Neutrophil (primary cell): ENCODE measurements at regions not wholly inside any gene's neighbourhood (a gene's known extent, or its start where the extent isn't known, plus 50 kb on each side); places are given as distances from the start of the nearest gene placed in this dataset.

ENCODE experiments used
- H3K27ac ChIP-seq: fragments of 200-600 bp; sonication (generic); 2 replicates; pipeline ENCODE4 v1.5.1; 2016; ENCODE audit warnings: mild to moderate bottlenecking, moderate library complexity
- H3K27me3 ChIP-seq: fragments of 200-600 bp; sonication (generic); 2 replicates; pipeline ENCODE4 v1.6.0; 2016; ENCODE audit warnings: mild to moderate bottlenecking
- H3K36me3 ChIP-seq: fragments of 200-600 bp; sonication (generic); 2 replicates; pipeline ENCODE4 v1.5.1; 2017
- H3K4me1 ChIP-seq, 2 experiments: fragments of 200-600 bp in 1 of 2; sonication (generic) in 1 of 2; 1 replicate in 1 of 2; 2 replicates in 1 of 2; pipeline versions ENCODE4 v1.5.1 to v1.6.1; 2013 to 2016; ENCODE audit warnings: low read depth in 1 of 2, low read length in 1 of 2, mild to moderate bottlenecking in 1 of 2, moderate library complexity in 1 of 2; ENCODE audit not compliant: control insufficient read depth in 1 of 2, insufficient read depth in 1 of 2
- H3K4me3 ChIP-seq, 2 experiments: fragments of 200-600 bp in 1 of 2; sonication (generic) in 1 of 2; 1 replicate in 1 of 2; 2 replicates in 1 of 2; pipeline ENCODE4 v1.5.1; 2013 to 2016; ENCODE audit warnings: low read depth in 1 of 2, low read length in 1 of 2, mild to moderate bottlenecking in 1 of 2, moderate library complexity in 1 of 2
- H3K9me3 ChIP-seq: fragments of 200-600 bp; sonication (generic); 2 replicates; pipeline ENCODE4 v1.5.1; 2016
- TF ChIP-seq, protein P1 (sequence below): fragments of 200-600 bp; sonication (generic); IDR thresholded peaks from 2 replicates; pipeline ENCODE4 v1.5.1; 2016; ENCODE audit warnings: antibody characterized with exemption

GRCh38 chr7:69318794-69319193 lies 279.5 kb upstream of the AUTS2 start:
- TF ChIP-seq, protein P1, sequence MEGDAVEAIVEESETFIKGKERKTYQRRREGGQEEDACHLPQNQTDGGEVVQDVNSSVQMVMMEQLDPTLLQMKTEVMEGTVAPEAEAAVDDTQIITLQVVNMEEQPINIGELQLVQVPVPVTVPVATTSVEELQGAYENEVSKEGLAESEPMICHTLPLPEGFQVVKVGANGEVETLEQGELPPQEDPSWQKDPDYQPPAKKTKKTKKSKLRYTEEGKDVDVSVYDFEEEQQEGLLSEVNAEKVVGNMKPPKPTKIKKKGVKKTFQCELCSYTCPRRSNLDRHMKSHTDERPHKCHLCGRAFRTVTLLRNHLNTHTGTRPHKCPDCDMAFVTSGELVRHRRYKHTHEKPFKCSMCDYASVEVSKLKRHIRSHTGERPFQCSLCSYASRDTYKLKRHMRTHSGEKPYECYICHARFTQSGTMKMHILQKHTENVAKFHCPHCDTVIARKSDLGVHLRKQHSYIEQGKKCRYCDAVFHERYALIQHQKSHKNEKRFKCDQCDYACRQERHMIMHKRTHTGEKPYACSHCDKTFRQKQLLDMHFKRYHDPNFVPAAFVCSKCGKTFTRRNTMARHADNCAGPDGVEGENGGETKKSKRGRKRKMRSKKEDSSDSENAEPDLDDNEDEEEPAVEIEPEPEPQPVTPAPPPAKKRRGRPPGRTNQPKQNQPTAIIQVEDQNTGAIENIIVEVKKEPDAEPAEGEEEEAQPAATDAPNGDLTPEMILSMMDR, result no peak
- no peak overlapping the region for H3K4me3 ChIP-seq
- H3K36me3 ChIP-seq, result no peaks in the 10 kb centered on the region
- H3K27me3 ChIP-seq, result no peaks in the 10 kb centered on the region
- no peaks in the 10 kb centered on the region for H3K4me1 ChIP-seq
- no peaks in the 10 kb centered on the region for H3K9me3 ChIP-seq
- H3K27ac ChIP-seq, result no peak overlapping the region

DNA sequence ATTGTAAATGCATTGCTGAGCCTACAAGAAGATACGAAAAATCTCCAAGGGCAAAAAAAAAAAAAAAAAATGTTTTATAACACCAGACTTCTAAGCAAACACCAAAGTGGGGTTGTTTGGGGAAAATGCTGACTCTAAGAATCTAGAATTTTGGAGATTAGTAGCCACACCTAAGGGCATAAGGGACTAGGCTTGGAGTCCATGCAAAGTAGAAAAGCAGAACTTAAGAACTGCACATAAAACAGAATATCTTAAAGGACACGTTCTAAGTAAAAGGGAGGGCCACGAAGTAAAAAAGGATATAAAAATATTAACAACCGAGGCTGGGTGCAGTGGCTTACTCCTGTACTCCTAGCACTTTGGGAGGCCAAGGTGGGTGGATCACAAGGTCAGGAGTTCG lies 269.8 kb upstream of the AUTS2 start:
- no peaks in the 10 kb centered on the region for H3K36me3 ChIP-seq
- no peak overlapping the region for H3K27ac ChIP-seq
- no peaks in the 10 kb centered on the region for H3K27me3 ChIP-seq
- H3K9me3 ChIP-seq, result no peaks in the 10 kb centered on the region
- TF ChIP-seq, protein P1, result no peak
- no peaks in the 10 kb centered on the region for H3K4me1 ChIP-seq
- H3K4me3 ChIP-seq, result no peak overlapping the region

DNA sequence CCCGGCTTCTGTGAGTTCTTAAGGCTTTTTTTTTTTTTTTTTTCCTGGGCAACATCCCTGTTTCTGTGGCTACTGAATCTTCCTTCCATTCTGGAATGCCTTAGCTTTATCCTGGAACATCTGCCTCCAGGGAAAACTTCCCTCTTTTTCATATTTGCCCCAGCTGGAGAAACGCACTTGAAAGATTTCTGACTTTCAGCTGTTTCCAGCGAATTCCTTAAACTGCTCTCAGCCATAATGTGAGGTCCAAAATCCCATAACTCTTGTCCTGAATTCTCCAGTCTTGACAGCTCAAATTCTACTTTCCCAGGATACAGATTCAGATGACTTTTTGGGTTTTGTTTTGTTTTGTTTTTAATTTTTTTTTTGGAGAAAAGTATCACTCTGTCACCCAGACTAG lies 263.6 kb upstream of the AUTS2 start:
- Histone ChIP-seq H3K27me3 (no peaks in the 10 kb centered on the region), H3K4me3 (no peak overlapping the region), H3K9me3 (no peaks in the 10 kb centered on the region), H3K36me3 (no peaks in the 10 kb centered on the region), H3K27ac (no peak overlapping the region), H3K4me1 (no peaks in the 10 kb centered on the region)
- TF ChIP-seq, protein P1, result no peak

GRCh38 chr7:69335331-69335730 lies 262.9 kb upstream of the AUTS2 start:
- TF ChIP-seq, protein P1, result no peak
- no peaks in the 10 kb centered on the region for H3K36me3 ChIP-seq
- no peaks in the 10 kb centered on the region for H3K4me1 ChIP-seq
- no peak overlapping the region for H3K27ac ChIP-seq
- no peaks in the 10 kb centered on the region for H3K9me3 ChIP-seq
- no peaks in the 10 kb centered on the region for H3K27me3 ChIP-seq
- H3K4me3 ChIP-seq, result no peak overlapping the region

DNA sequence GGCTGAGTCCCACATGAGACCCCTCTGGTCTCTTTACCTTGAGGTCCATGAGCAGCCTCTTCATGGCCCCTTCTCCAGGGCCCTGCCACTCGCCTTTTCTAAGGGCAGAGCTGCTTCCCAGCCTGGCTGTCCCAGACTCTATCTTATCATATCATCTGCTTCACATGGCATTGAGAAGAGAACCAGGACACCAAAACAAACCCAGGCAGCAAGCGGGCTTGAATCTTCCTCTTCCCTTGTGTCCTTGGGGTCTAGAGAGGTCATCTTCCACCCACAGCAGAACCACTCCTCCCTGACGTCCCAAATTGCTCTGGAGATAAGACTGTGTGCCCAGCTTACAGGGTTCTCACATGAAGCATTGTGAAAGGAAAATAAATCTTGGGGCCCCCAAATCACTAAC lies 261.3 kb upstream of the AUTS2 start:
- H3K4me1 ChIP-seq, result no peaks in the 10 kb centered on the region
- H3K9me3 ChIP-seq, result no peaks in the 10 kb centered on the region
- no peaks in the 10 kb centered on the region for H3K36me3 ChIP-seq
- H3K27me3 ChIP-seq, result no peaks in the 10 kb centered on the region
- no peak overlapping the region for H3K27ac ChIP-seq
- H3K4me3 ChIP-seq, result no peak overlapping the region
- TF ChIP-seq, protein P1, result no peak

GRCh38 chr7:69338144-69338543 lies 260.1 kb upstream of the AUTS2 start:
- TF ChIP-seq, protein P1, result no peak
- Histone ChIP-seq H3K27me3 (no peaks in the 10 kb centered on the region), H3K27ac (no peak overlapping the region), H3K36me3 (no peaks in the 10 kb centered on the region), H3K4me3 (no peak overlapping the region), H3K9me3 (no peaks in the 10 kb centered on the region), H3K4me1 (no peaks in the 10 kb centered on the region)
